BLaER1 (cell line): ENCODE measurements at regions not wholly inside any gene's neighbourhood (a gene's known extent, or its start where the extent isn't known, plus 50 kb on each side); places are given as distances from the start of the nearest gene placed in this dataset.
"Not testable (repeated sequence)": the region's sequence is repeated elsewhere in the genome, so short reads cannot be mapped to it uniquely, and the experiment has no call there.

Experiments
- H3K27ac ChIP-seq: shearing (Covaris generic); formaldehyde crosslinking; 2 replicates; pipeline ENCODE4 v1.8.1; 2022
- H3K27me3 ChIP-seq: shearing (Covaris generic); formaldehyde crosslinking; 2 replicates; pipeline ENCODE4 v1.8.1; 2022
- H3K36me3 ChIP-seq: shearing (Covaris generic); formaldehyde crosslinking; 2 replicates; pipeline ENCODE4 v1.8.1; 2022
- H3K4me1 ChIP-seq: shearing (Covaris generic); formaldehyde crosslinking; 2 replicates; pipeline ENCODE4 v1.8.1; 2022
- H3K4me2 ChIP-seq: shearing (Covaris generic); formaldehyde crosslinking; 2 replicates; pipeline ENCODE4 v1.8.1; 2022
- H3K4me3 ChIP-seq: shearing (Covaris generic); formaldehyde crosslinking; 2 replicates; pipeline ENCODE4 v1.8.1; 2022
- H3K9ac ChIP-seq: shearing (Covaris generic); formaldehyde crosslinking; 2 replicates; pipeline ENCODE4 v1.8.1; 2022
- H3K9me3 ChIP-seq: shearing (Covaris generic); formaldehyde crosslinking; 2 replicates; pipeline ENCODE4 v1.8.1; 2022
- H4K20me1 ChIP-seq: shearing (Covaris generic); formaldehyde crosslinking; 2 replicates; pipeline ENCODE4 v1.8.1; 2022
- Cebpa-rat ChIP-seq: shearing (Covaris generic); IDR thresholded peaks from 2 replicates; pipeline ENCODE4 v1.8.1; 2022

- Histone ChIP-seq H3K9me3 (no peaks in the 10 kb centered on the region), H4K20me1 (no peaks in the 10 kb centered on the region), H3K36me3 (no peaks in the 10 kb centered on the region), H3K27ac (no peak overlapping the region), H3K4me1 (no peaks in the 10 kb centered on the region), H3K27me3 (no peaks in the 10 kb centered on the region), H3K4me2 (no peak overlapping the region), H3K9ac (no peak overlapping the region), H3K4me3 (no peak overlapping the region)
- TF ChIP-seq Cebpa-rat: no peak
These were observed 306.5 kb upstream of the TECRL start for GRCh38 chr4:64715741-64716140.

- no peak for TF ChIP-seq Cebpa-rat
- H3K9ac ChIP-seq: no peak overlapping the region
- H3K9me3 ChIP-seq: no peaks in the 10 kb centered on the region
- no peaks in the 10 kb centered on the region for H3K4me1 ChIP-seq
- H3K36me3 ChIP-seq: no peaks in the 10 kb centered on the region
- no peaks in the 10 kb centered on the region for H4K20me1 ChIP-seq
- H3K27ac ChIP-seq: no peak overlapping the region
- no peak overlapping the region for H3K4me2 ChIP-seq
- no peaks in the 10 kb centered on the region for H3K27me3 ChIP-seq
- H3K4me3 ChIP-seq: no peak overlapping the region
These were observed 304.1 kb upstream of the TECRL start for GRCh38 chr4:64713256-64713840.

- Histone ChIP-seq H4K20me1 (no peaks in the 10 kb centered on the region), H3K4me1 (no peaks in the 10 kb centered on the region), H3K4me3 (no peak overlapping the region), H3K27ac (no peak overlapping the region), H3K27me3 (no peaks in the 10 kb centered on the region), H3K9me3 (no peaks in the 10 kb centered on the region), H3K36me3 (no peaks in the 10 kb centered on the region), H3K9ac (no peak overlapping the region), H3K4me2 (no peak overlapping the region)
- no peak for TF ChIP-seq Cebpa-rat
These were observed 303.3 kb upstream of the TECRL start for GRCh38 chr4:64712590-64712989.

GRCh38 chr4:64705989-64706388 lies 296.7 kb upstream of the TECRL start:
- Histone ChIP-seq H3K4me3 (no peak overlapping the region), H3K27ac (no peak overlapping the region), H4K20me1 (no peaks in the 10 kb centered on the region), H3K9me3 (no peaks in the 10 kb centered on the region), H3K27me3 (no peaks in the 10 kb centered on the region), H3K9ac (no peak overlapping the region), H3K36me3 (no peaks in the 10 kb centered on the region), H3K4me2 (no peak overlapping the region), H3K4me1 (no peaks in the 10 kb centered on the region)
- TF ChIP-seq Cebpa-rat: no peak

- Histone ChIP-seq H3K27ac (no peak overlapping the region), H3K9me3 (no peaks in the 10 kb centered on the region), H3K4me1 (no peaks in the 10 kb centered on the region), H3K4me2 (no peak overlapping the region), H3K9ac (no peak overlapping the region), H3K4me3 (no peak overlapping the region), H3K36me3 (no peaks in the 10 kb centered on the region), H3K27me3 (no peaks in the 10 kb centered on the region), H4K20me1 (no peaks in the 10 kb centered on the region)
- no peak for TF ChIP-seq Cebpa-rat
These were observed 288.9 kb upstream of the TECRL start for GRCh38 chr4:64698171-64698570.

- Histone ChIP-seq H3K4me2 (no peak overlapping the region), H4K20me1 (no peaks in the 10 kb centered on the region), H3K9me3 (peaks cover 9% of the 10 kb centered on the region), H3K4me3 (no peak overlapping the region), H3K27me3 (no peaks in the 10 kb centered on the region), H3K27ac (no peak overlapping the region), H3K4me1 (no peaks in the 10 kb centered on the region), H3K9ac (no peak overlapping the region), H3K36me3 (no peaks in the 10 kb centered on the region)
- no peak for TF ChIP-seq Cebpa-rat
These were observed 273.7 kb upstream of the TECRL start for GRCh38 chr4:64682946-64683345.

- no peak overlapping the region for H3K4me2 ChIP-seq
- peaks cover 7% of the 10 kb centered on the region for H3K9me3 ChIP-seq
- no peak overlapping the region for H3K4me3 ChIP-seq
- no peak for TF ChIP-seq Cebpa-rat
- H3K9ac ChIP-seq: no peak overlapping the region
- H3K4me1 ChIP-seq: no peaks in the 10 kb centered on the region
- H3K36me3 ChIP-seq: no peaks in the 10 kb centered on the region
- no peak overlapping the region for H3K27ac ChIP-seq
- H4K20me1 ChIP-seq: no peaks in the 10 kb centered on the region
- no peaks in the 10 kb centered on the region for H3K27me3 ChIP-seq
These were observed 273.2 kb upstream of the TECRL start for GRCh38 chr4:64682481-64682880.

GRCh38 chr4:64673121-64673520 lies 263.9 kb upstream of the TECRL start:
- H3K4me2 ChIP-seq, H3K9ac ChIP-seq, H3K4me3 ChIP-seq, H3K9me3 ChIP-seq, H3K27me3 ChIP-seq, H3K27ac ChIP-seq, H4K20me1 ChIP-seq, H3K36me3 ChIP-seq, H3K4me1 ChIP-seq: not testable (repeated sequence)

- no peaks in the 10 kb centered on the region for H3K36me3 ChIP-seq
- no peaks in the 10 kb centered on the region for H4K20me1 ChIP-seq
- H3K27me3 ChIP-seq: no peaks in the 10 kb centered on the region
- no peaks in the 10 kb centered on the region for H3K9me3 ChIP-seq
- TF ChIP-seq Cebpa-rat: no peak
- no peak overlapping the region for H3K27ac ChIP-seq
- no peaks in the 10 kb centered on the region for H3K4me1 ChIP-seq
- H3K4me2 ChIP-seq: no peak overlapping the region
- H3K9ac ChIP-seq: no peak overlapping the region
- H3K4me3 ChIP-seq: no peak overlapping the region
These were observed 261.4 kb upstream of the TECRL start for GRCh38 chr4:64670647-64671046.

GRCh38 chr4:64643841-64644240 lies 234.6 kb upstream of the TECRL start:
- H3K9me3 ChIP-seq: peaks cover 7% of the 10 kb centered on the region; the same call in 1 of the 2 replicates
- H3K4me2 ChIP-seq: no peak overlapping the region
- TF ChIP-seq Cebpa-rat: no peak
- H3K4me1 ChIP-seq: no peaks in the 10 kb centered on the region
- H3K27me3 ChIP-seq: no peaks in the 10 kb centered on the region
- H3K27ac ChIP-seq: no peak overlapping the region
- H3K4me3 ChIP-seq: no peak overlapping the region
- no peak overlapping the region for H3K9ac ChIP-seq
- H4K20me1 ChIP-seq: no peaks in the 10 kb centered on the region
- no peaks in the 10 kb centered on the region for H3K36me3 ChIP-seq

GRCh38 chr4:64642936-64643335 lies 233.7 kb upstream of the TECRL start:
- H3K4me2 ChIP-seq: no peak overlapping the region

GRCh38 chr4:64640402-64640801 lies 231.2 kb upstream of the TECRL start:
- H3K9me3 ChIP-seq, H3K4me1 ChIP-seq, H3K4me3 ChIP-seq, H3K9ac ChIP-seq, H3K27me3 ChIP-seq, H3K36me3 ChIP-seq, H3K27ac ChIP-seq, H4K20me1 ChIP-seq, H3K4me2 ChIP-seq: not testable (repeated sequence)

More at GRCh38 chr4:64642936-64643335, 233.7 kb upstream of the TECRL start:
- Histone ChIP-seq H3K9ac (no peak overlapping the region), H3K27me3 (no peaks in the 10 kb centered on the region), H4K20me1 (no peaks in the 10 kb centered on the region), H3K27ac (no peak overlapping the region), H3K36me3 (no peaks in the 10 kb centered on the region), H3K4me3 (no peak overlapping the region), H3K4me1 (no peaks in the 10 kb centered on the region), H3K9me3 (peaks cover 7% of the 10 kb centered on the region; the same call in 1 of the 2 replicates)
- TF ChIP-seq Cebpa-rat: no peak
